Endothelial cell of umbilical vein (primary cell): ENCODE measurements at regions not wholly inside any gene's neighbourhood (a gene's known extent, or its start where the extent isn't known, plus 50 kb on each side); places are given as distances from the start of the nearest gene placed in this dataset.
A peak's percentile ranks its signal among the peaks of the same experiment; 100 is the strongest.

Source experiments
- BruUV-seq: library from RNA; stranded (reverse); fragments of 400-500 nt; replicated peaks from 2 replicates; lab custom pipeline; 2021; lab: Mats Ljungman, UMichigan
- CTCF ChIA-PET: fragments of 300-600, 350-600 bp; sonication (Branson Sonifier 250); formaldehyde crosslinking; loops from one replicate; lab custom pipeline; 2021; ENCODE audit warnings: antibody characterized with exemption, inconsistent platforms; lab: Charles Lee
- POLR2A ChIA-PET: fragments of 300-600, 350-600 bp; sonication (Branson Sonifier 250); formaldehyde crosslinking; loops from one replicate; lab custom pipeline; 2021; ENCODE audit warnings: antibody characterized with exemption, inconsistent platforms; lab: Charles Lee
- DNase-seq: peaks from one replicate; pipeline ENCODE4 v3.0.0-alpha.2; 2011; ENCODE audit warnings: low read depth, low spot score
- FAIRE-seq: peaks from 2 replicates; lab custom pipeline; 2011; peaks lifted over from hg19 to GRCh38; lab: Jason Lieb, UNC
- H2AFZ ChIP-seq: 2 replicates; pipeline ENCODE4 v1.6.0; 2012; ENCODE audit warnings: low read depth, low read length, control low read depth, inconsistent platforms
- H3K27ac ChIP-seq: 2 replicates; pipeline ENCODE4 v1.5.1; 2011; ENCODE audit warnings: low read depth, mild to moderate bottlenecking, control low read depth, low read length, moderate library complexity; ENCODE audit not compliant: insufficient read depth
- H3K27me3 ChIP-seq, 2 experiments: 2 replicates each; pipeline versions ENCODE4 v1.6.0 to v1.6.1; 2011; ENCODE audit warnings: low read length in 2 of 2, mixed read lengths in 1 of 2; ENCODE audit not compliant: control insufficient read depth in 2 of 2, insufficient read depth in 2 of 2
- H3K36me3 ChIP-seq, 2 experiments: 2 replicates in 1 of 2; 3 replicates in 1 of 2; pipeline ENCODE4 v1.5.1; 2011; ENCODE audit warnings: low read length in 2 of 2, mild to moderate bottlenecking in 1 of 2, moderate library complexity in 1 of 2; ENCODE audit not compliant: control insufficient read depth in 2 of 2, insufficient read depth in 2 of 2; ENCODE audit errors: extremely low read depth in 1 of 2
- H3K4me1 ChIP-seq: 3 replicates; pipeline ENCODE4 v1.5.1; 2011; ENCODE audit warnings: mild to moderate bottlenecking, low read length; ENCODE audit not compliant: control insufficient read depth, insufficient read depth; ENCODE audit errors: extremely low read depth
- H3K4me2 ChIP-seq: 2 replicates; pipeline ENCODE4 v1.6.1; 2011; ENCODE audit warnings: low read length, control low read depth, mixed read lengths; ENCODE audit not compliant: insufficient read depth
- H3K4me3 ChIP-seq, 3 experiments: fragments of 200-600 bp in 1 of 3; sonication (generic), shearing (Covaris generic) in 1 of 3; replicated peaks in 1 of 3; 2 replicates each; pipeline ENCODE4 v1.5.1; 2011 to 2016; ENCODE audit warnings: control low read depth in 3 of 3, low read length in 3 of 3, mild to moderate bottlenecking in 2 of 3, inconsistent platforms in 1 of 3, low read depth in 1 of 3, moderate library complexity in 1 of 3; ENCODE audit not compliant: insufficient read depth in 1 of 3
- H3K79me2 ChIP-seq: 2 replicates; pipeline ENCODE4 v1.6.0; 2012; ENCODE audit warnings: low read length, inconsistent platforms; ENCODE audit not compliant: control insufficient read depth, insufficient read depth
- H3K9ac ChIP-seq: replicated peaks from 2 replicates; pipeline ENCODE3; 2011; ENCODE audit warnings: low read length, control low read depth; ENCODE audit not compliant: insufficient read depth; ENCODE audit errors: extremely low read depth
- H3K9me1 ChIP-seq: replicated peaks from 3 replicates; pipeline ENCODE4 v1.6.0; 2011; ENCODE audit warnings: mild to moderate bottlenecking, low read length; ENCODE audit not compliant: control insufficient read depth, insufficient read depth; ENCODE audit errors: extremely low read depth
- H3K9me3 ChIP-seq: replicated peaks from 2 replicates; pipeline ENCODE4 v1.5.1; 2012; ENCODE audit warnings: low read length, inconsistent platforms; ENCODE audit not compliant: control insufficient read depth, insufficient read depth
- H4K20me1 ChIP-seq: replicated peaks from 2 replicates; pipeline ENCODE3; 2011; ENCODE audit warnings: mild to moderate bottlenecking, low read length; ENCODE audit not compliant: control insufficient read depth, insufficient read depth; ENCODE audit errors: extremely low read depth
- CTCF ChIP-seq, 2 donors: IDR thresholded peaks; 1 replicate in 1 of 2; 2 replicates in 1 of 2; pipeline ENCODE4 v1.5.1; 2011; ENCODE audit warnings: low read length in 2 of 2, mild to moderate bottlenecking in 2 of 2, moderate library complexity in 2 of 2, control low read depth in 1 of 2, inconsistent platforms in 1 of 2, low read depth in 1 of 2; ENCODE audit not compliant: insufficient read depth in 1 of 2; ENCODE audit errors: extremely low read depth in 1 of 2
- EZH2 ChIP-seq: IDR thresholded peaks from 2 replicates; pipeline ENCODE4 v1.6.1; 2012; ENCODE audit warnings: borderline replicate concordance, low read depth, mild to moderate bottlenecking, moderate library complexity, low read length, inconsistent platforms; ENCODE audit not compliant: severe bottlenecking
- FOS ChIP-seq: IDR thresholded peaks from 2 replicates; pipeline ENCODE4 v1.6.1; 2011; ENCODE audit warnings: mild to moderate bottlenecking, low read length, moderate library complexity, borderline replicate concordance; ENCODE audit not compliant: insufficient read depth
- GATA2 ChIP-seq: IDR thresholded peaks from 2 replicates; pipeline ENCODE4 v1.7.0; 2011; ENCODE audit warnings: low read depth, mild to moderate bottlenecking, moderate library complexity, mixed read lengths, low read length; ENCODE audit not compliant: insufficient read length, insufficient read depth
- JUN ChIP-seq: IDR thresholded peaks from 2 replicates; pipeline ENCODE4 v1.6.1; 2011; ENCODE audit warnings: borderline replicate concordance, low read depth; ENCODE audit not compliant: insufficient read length, insufficient read depth
- MAX ChIP-seq: IDR thresholded peaks from 2 replicates; pipeline ENCODE4 v1.6.1; 2011; ENCODE audit not compliant: insufficient read depth, insufficient read length
- MYC ChIP-seq: IDR thresholded peaks from one replicate; pipeline ENCODE4 v1.6.1; 2011; ENCODE audit warnings: mild to moderate bottlenecking, low read depth, low read length
- POLR2A ChIP-seq: IDR thresholded peaks from 2 replicates; pipeline ENCODE4 v1.6.1; 2012; ENCODE audit warnings: low read depth, mild to moderate bottlenecking, control low read depth, low read length
- POLR2AphosphoS5 ChIP-seq: IDR thresholded peaks from 2 replicates; pipeline ENCODE4 v1.6.1; 2012; ENCODE audit warnings: low read depth, mild to moderate bottlenecking, control low read depth, low read length, moderate library complexity; ENCODE audit not compliant: insufficient read depth
- dilution Hi-C: fragments of 300-500 bp; cut with MboI; formaldehyde crosslinking; loops from one replicate; pipeline ENCODE4 v1.15.0; 2019; ENCODE audit warnings: low sequenced_read_pairs; ENCODE audit not compliant: extremely low pct_ligation_motif_present
- intact Hi-C: fragments of 100-400 bp; cut with micrococcal nuclease; formaldehyde crosslinking; loops from one replicate; pipeline ENCODE4 v1.10.0; 2022

GRCh38 chr18:60847517-60847916 is 474.9 kb upstream of the MC4R start:
- DNase-seq (no peak), FAIRE-seq (no peak)
- no peaks in the 10 kb centered on the region for H3K4me1 ChIP-seq
- no peak overlapping the region for H3K27ac ChIP-seq
- H3K27me3 ChIP-seq: no peaks in the 10 kb centered on the region
- H3K9me3 ChIP-seq: no peaks in the 10 kb centered on the region
- BruUV-seq: no TSS peak
- intact Hi-C loops (no loop called here), dilution Hi-C loops (no loop called here)
- no peak overlapping the region for H3K4me2 ChIP-seq
- H2AFZ ChIP-seq: peak overlapping the region; percentile 64
- H3K79me2 ChIP-seq: no peaks in the 10 kb centered on the region
- CTCF ChIA-PET: no interaction called here
- H3K4me3 ChIP-seq: no peak overlapping the region
- H3K9ac ChIP-seq: no peak overlapping the region
- H3K9me1 ChIP-seq: no peaks in the 10 kb centered on the region
- no peaks in the 10 kb centered on the region for H3K36me3 ChIP-seq
- H4K20me1 ChIP-seq: no peaks in the 10 kb centered on the region
- POLR2A ChIA-PET: no interaction called here
- TF ChIP-seq MYC: no peak
- no peak for TF ChIP-seq MAX
- TF ChIP-seq JUN: no peak
- TF ChIP-seq FOS: no peak
- TF ChIP-seq CTCF (IDR thresholded peaks at IDR 0.05; ENCODE audit: extremely low read depth in 1 of 2, insufficient read depth in 1 of 2, low read depth in 1 of 2, low read length in 2 of 2): no peak
- no peak for TF ChIP-seq POLR2AphosphoS5
- no peak for TF ChIP-seq GATA2
- TF ChIP-seq POLR2A: no peak
- no peak for TF ChIP-seq EZH2
